ENCODE measurements at regions not wholly inside any gene's neighbourhood (a gene's known extent, or its start where the extent isn't known, plus 50 kb on each side); places are given as distances from the start of the nearest gene placed in this dataset.
"Not testable (repeated sequence)": the region's sequence is repeated elsewhere in the genome, so short reads cannot be mapped to it uniquely, and the experiment has no call there.

DNA sequence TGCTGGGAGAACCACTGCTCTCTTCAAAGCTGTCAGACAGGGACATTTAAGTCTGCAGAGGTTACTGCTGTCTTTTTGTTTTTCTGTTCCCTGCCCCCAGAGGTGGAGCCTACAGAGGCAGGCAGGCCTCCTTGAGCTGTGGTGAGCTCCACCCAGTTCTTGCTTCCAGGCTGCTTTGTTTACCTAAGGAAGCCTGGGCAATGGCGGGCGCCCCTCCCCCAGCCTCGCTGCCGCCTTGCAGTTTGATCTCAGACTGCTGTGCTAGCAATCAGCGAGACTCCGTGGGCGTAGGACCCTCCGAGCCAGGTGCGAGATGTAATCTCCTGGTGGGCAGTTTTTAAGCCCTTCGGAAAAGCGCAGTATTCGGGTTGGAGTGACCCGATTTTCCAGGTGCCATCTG, 65.8 kb upstream of the KYNU start:
- TF ChIP-seq POLR2A (IDR thresholded peaks at IDR 0.05) = not testable (repeated sequence)
- TF ChIP-seq, protein P1, sequence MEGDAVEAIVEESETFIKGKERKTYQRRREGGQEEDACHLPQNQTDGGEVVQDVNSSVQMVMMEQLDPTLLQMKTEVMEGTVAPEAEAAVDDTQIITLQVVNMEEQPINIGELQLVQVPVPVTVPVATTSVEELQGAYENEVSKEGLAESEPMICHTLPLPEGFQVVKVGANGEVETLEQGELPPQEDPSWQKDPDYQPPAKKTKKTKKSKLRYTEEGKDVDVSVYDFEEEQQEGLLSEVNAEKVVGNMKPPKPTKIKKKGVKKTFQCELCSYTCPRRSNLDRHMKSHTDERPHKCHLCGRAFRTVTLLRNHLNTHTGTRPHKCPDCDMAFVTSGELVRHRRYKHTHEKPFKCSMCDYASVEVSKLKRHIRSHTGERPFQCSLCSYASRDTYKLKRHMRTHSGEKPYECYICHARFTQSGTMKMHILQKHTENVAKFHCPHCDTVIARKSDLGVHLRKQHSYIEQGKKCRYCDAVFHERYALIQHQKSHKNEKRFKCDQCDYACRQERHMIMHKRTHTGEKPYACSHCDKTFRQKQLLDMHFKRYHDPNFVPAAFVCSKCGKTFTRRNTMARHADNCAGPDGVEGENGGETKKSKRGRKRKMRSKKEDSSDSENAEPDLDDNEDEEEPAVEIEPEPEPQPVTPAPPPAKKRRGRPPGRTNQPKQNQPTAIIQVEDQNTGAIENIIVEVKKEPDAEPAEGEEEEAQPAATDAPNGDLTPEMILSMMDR (IDR thresholded peaks at IDR 0.05) = not testable (repeated sequence)

Measured in upper lobe of left lung (tissue), 4 donors.